Left lung (tissue), 4 donors: ENCODE measurements at regions not wholly inside any gene's neighbourhood (a gene's known extent, or its start where the extent isn't known, plus 50 kb on each side); places are given as distances from the start of the nearest gene placed in this dataset.

ENCODE experiments used
- ATAC-seq: fragments of 200-7000 bp; cut with Tn5 transposase; one replicate; pipeline ENCODE4 v1.9.1; 2020; ENCODE audit warnings: moderate library complexity
- DNase-seq, 4 donors: peaks; one replicate each; pipeline ENCODE4 v3.0.0-alpha.2; 2013 to 2020
- H3K27ac ChIP-seq, 2 donors: fragments of 200-600 bp; sonication (generic) in 1 of 2; one replicate each; pipeline versions ENCODE4 v1.5.0 to v1.8.0; 2020 to 2021
- H3K27me3 ChIP-seq, 2 donors: fragments of 200-600 bp; sonication (generic) in 1 of 2; one replicate each; pipeline versions ENCODE4 v1.5.0 to v1.8.0; 2020 to 2021
- H3K36me3 ChIP-seq, 2 donors: fragments of 200-600 bp; sonication (generic) in 1 of 2; one replicate each; pipeline versions ENCODE4 v1.5.0 to v1.8.0; 2020 to 2021
- H3K4me1 ChIP-seq, 2 donors: fragments of 200-600 bp; one replicate each; pipeline ENCODE4 v1.8.0; 2021
- H3K4me3 ChIP-seq, 2 donors: fragments of 200-600 bp; sonication (generic) in 1 of 2; one replicate each; pipeline versions ENCODE4 v1.5.0 to v1.8.0; 2020 to 2021; ENCODE audit warnings: mild to moderate bottlenecking in 1 of 2
- H3K9me3 ChIP-seq, 2 donors: fragments of 200-600 bp; sonication (generic) in 1 of 2; one replicate each; pipeline versions ENCODE4 v1.5.0 to v1.8.0; 2020 to 2021
- CTCF ChIP-seq, 2 donors: fragments of 200-600 bp; sonication (generic) in 1 of 2; IDR thresholded peaks; one replicate each; pipeline versions ENCODE4 v1.5.0 to v1.8.0; 2021; ENCODE audit warnings: antibody characterized with exemption in 2 of 2
- intact Hi-C, 2 donors: fragments of 100-400 bp; cut with DNase I; formaldehyde crosslinking; loops; one replicate each; pipeline versions ENCODE4 v1.11.2 to v1.14.2; 2022
- donor health status: DM: no; HTN: yes; CAD: no.
- donor health status: DM: no; HTN: no; CAD: no.

- Histone ChIP-seq H3K9me3 (no peaks in the 10 kb centered on the region), H3K27ac (no peak overlapping the region), H3K27me3 (no peaks in the 10 kb centered on the region), H3K4me1 (peaks cover 0 to 4% of the 10 kb centered on the region in 2 donors), H3K36me3 (no peaks in the 10 kb centered on the region), H3K4me3 (no peak overlapping the region)
- intact Hi-C loops, result no loop called here
- DNase-seq (peak in 1 of 4 donors; percentile 1), ATAC-seq (no peak)
- no peak for TF ChIP-seq CTCF (IDR thresholded peaks at IDR 0.05)
Measured at GRCh38 chr13:72384186-72384823, 343.1 kb downstream of the MZT1 start.

- Histone ChIP-seq H3K27me3 (no peaks in the 10 kb centered on the region), H3K4me1 (peaks cover 0 to 4% of the 10 kb centered on the region in 2 donors), H3K9me3 (no peaks in the 10 kb centered on the region), H3K4me3 (no peak overlapping the region), H3K36me3 (no peaks in the 10 kb centered on the region), H3K27ac (no peak overlapping the region)
- intact Hi-C loops, result no loop called here
- TF ChIP-seq CTCF (IDR thresholded peaks at IDR 0.05), result no peak
- no peak for ATAC-seq
- no peak for DNase-seq
Measured at GRCh38 chr13:72383646-72384045, 343.8 kb downstream of the MZT1 start.

GRCh38 chr13:72379581-72379980, 347.8 kb downstream of the MZT1 start:
- Histone ChIP-seq H3K4me3 (no peak overlapping the region), H3K9me3 (no peaks in the 10 kb centered on the region), H3K27me3 (no peaks in the 10 kb centered on the region), H3K36me3 (no peaks in the 10 kb centered on the region), H3K4me1 (peaks cover 0 to 2% of the 10 kb centered on the region in 2 donors), H3K27ac (no peak overlapping the region)
- TF ChIP-seq CTCF (IDR thresholded peaks at IDR 0.05), result no peak
- DNase-seq, result no peak
- intact Hi-C loops, result no loop called here
- ATAC-seq, result no peak

GRCh38 chr13:72368031-72368430, 359.4 kb downstream of the MZT1 start:
- no peaks in the 10 kb centered on the region for H3K36me3 ChIP-seq
- no peaks in the 10 kb centered on the region for H3K9me3 ChIP-seq
- H3K4me3 ChIP-seq, result no peak overlapping the region
- H3K27ac ChIP-seq, result no peak overlapping the region
- TF ChIP-seq CTCF (IDR thresholded peaks at IDR 0.05), result no peak
- H3K4me1 ChIP-seq, result no peaks in the 10 kb centered on the region
- DNase-seq (no peak), ATAC-seq (no peak)
- intact Hi-C loops, result no loop called here
- H3K27me3 ChIP-seq, result no peaks in the 10 kb centered on the region

- DNase-seq (no peak), ATAC-seq (no peak)
- no peak for TF ChIP-seq CTCF (IDR thresholded peaks at IDR 0.05)
- Histone ChIP-seq H3K27me3 (no peaks in the 10 kb centered on the region), H3K9me3 (no peaks in the 10 kb centered on the region), H3K4me1 (no peaks in the 10 kb centered on the region), H3K36me3 (no peaks in the 10 kb centered on the region), H3K4me3 (no peak overlapping the region), H3K27ac (no peak overlapping the region)
- intact Hi-C loops, result no loop called here
Measured at GRCh38 chr13:72346716-72347115, 380.7 kb downstream of the MZT1 start.
